VCaP (cell line): ENCODE measurements at regions not wholly inside any gene's neighbourhood (a gene's known extent, or its start where the extent isn't known, plus 50 kb on each side); places are given as distances from the start of the nearest gene placed in this dataset.
"Not testable (repeated sequence)": the region's sequence is repeated elsewhere in the genome, so short reads cannot be mapped to it uniquely, and the experiment has no call there.

Source experiments
- H3K27ac ChIP-seq: fragments of 450-650 bp; 2 replicates; pipeline ENCODE4 v1.5.1; 2017
- TF ChIP-seq, protein P1 (sequence below): fragments of 450-650 bp; conservative IDR thresholded peaks from 2 replicates; pipeline ENCODE4 v1.5.1; 2017; ENCODE audit warnings: mild to moderate bottlenecking, moderate library complexity

DNA sequence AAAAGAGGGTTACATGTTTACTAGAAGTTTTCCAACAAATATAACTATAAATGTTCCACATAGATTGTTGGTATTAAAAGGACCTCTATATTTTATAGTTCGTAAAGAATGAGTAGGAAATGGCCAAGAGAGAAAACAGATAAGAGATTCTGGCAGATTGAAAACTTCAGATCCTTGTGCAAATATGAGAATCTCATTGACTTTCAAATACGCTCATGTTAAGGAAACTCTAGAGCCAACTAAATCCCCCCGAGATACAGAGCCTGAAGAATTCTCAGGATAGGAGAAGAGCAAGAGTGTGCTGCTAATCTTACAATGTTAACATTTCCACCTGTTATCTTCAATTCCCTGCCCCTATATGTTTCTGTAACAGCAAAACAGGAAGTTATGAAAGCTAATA is 159.0 kb upstream of the OR13F1 start:
- H3K27ac ChIP-seq, result no peak overlapping the region
- TF ChIP-seq, protein P1, sequence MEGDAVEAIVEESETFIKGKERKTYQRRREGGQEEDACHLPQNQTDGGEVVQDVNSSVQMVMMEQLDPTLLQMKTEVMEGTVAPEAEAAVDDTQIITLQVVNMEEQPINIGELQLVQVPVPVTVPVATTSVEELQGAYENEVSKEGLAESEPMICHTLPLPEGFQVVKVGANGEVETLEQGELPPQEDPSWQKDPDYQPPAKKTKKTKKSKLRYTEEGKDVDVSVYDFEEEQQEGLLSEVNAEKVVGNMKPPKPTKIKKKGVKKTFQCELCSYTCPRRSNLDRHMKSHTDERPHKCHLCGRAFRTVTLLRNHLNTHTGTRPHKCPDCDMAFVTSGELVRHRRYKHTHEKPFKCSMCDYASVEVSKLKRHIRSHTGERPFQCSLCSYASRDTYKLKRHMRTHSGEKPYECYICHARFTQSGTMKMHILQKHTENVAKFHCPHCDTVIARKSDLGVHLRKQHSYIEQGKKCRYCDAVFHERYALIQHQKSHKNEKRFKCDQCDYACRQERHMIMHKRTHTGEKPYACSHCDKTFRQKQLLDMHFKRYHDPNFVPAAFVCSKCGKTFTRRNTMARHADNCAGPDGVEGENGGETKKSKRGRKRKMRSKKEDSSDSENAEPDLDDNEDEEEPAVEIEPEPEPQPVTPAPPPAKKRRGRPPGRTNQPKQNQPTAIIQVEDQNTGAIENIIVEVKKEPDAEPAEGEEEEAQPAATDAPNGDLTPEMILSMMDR, result no peak

DNA sequence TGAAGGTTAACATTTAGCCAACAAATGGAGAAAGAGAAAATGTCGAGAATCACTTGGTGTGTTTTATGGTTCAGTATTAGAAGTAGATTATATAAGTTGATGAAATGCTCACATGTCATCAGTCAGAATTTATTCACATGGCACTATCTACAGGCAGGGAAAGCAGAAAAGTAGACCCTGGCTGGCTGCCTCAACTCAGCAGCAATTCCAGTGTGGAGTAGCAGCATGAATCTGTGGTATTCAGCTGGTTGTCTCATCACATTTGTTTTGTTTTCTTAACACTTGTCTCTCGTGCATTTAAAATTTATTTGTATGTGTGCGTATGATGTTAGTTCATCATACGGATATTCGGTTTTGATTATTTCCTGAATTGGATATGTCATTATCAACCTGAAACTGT is 153.5 kb upstream of the OR13F1 start:
- H3K27ac ChIP-seq, result no peak overlapping the region
- TF ChIP-seq, protein P1, result no peak

DNA sequence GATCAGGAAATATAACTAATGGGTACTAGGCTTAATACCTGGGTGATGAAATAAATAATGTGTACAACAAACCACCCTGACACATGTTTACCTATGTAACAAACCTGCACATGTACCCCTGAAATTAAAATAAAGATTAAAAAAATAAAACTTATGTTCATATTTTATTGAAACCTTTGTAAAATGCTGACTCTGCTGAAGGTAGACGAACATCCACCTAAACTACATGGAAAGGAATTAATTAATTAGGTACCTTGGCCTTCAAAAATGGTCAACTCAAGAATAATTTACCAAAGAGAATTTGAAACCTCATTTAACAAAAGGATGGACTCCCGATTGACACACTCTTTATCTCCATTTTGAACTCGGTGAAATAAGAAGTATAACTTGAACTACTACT is 152.3 kb upstream of the OR13F1 start:
- TF ChIP-seq, protein P1, result no peak
- no peak overlapping the region for H3K27ac ChIP-seq

DNA sequence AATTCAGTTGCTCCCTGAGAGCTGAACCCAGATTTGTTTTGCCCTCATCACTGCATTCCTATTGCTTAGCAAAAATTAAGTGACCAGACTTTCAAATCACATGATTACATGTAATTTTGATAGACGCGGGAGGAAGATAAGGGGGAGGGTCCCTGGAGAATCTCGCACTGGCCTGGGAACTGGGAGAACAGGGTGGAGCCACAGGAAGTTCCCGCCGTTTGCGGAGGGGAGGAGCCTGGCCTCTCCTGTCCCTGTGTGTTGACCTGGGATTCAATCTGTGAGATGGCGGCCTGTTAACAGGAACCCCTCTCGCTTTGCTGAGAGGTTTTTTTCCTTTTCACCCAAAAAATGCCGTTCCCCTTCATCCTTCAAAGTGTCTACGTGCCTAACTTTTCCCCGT is 142.9 kb upstream of the OR13F1 start:
- TF ChIP-seq, protein P1, result no peak
- H3K27ac ChIP-seq, result no peak overlapping the region

DNA sequence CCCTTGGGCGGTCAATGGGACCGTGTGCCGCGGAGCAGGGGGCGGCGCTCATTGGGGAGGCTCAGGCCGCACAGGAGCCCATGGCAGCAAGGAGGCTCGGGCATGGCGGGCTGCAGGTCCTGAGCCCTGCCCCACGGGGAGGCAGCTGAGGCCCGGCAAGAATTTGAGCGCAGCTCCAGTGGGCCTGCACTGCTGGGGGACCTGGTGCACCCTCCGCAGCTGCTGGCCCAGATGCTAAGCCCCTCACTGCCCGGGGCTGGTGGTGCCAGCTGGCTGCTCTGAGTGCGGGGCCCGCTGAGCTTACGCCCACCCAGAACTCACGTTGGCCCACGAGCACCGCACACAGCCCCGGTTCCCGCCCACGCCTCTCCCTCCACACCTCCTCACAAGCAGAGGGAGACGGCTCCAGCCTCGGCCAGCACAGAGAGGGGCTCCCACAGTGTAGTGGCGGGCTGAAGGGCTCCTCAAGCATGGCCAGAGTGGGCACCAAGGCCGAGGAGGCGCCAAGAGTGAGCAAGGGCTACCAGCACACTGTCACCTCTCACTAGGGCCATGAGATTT is 141.1 kb upstream of the OR13F1 start:
- H3K27ac ChIP-seq, result no peak overlapping the region
- TF ChIP-seq, protein P1, result no peak

DNA sequence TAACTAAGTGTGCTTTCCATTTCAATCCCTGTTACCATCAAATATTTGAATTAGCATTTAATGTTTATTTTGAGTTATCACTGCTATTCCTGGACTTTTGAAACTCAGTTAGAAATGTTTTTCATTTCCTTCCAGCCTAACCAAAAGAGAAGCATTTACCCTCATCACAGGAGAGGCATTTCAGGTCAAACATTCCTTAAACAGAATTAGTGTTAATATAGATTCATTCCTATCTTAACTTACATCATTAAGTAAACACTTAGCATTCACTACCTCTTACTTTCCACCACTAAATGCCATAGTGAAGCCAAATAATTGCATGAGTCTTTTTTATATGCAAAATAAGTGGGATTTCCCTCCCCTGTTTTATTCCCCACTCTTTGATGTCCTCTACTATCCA is 136.6 kb upstream of the OR13F1 start:
- no peak overlapping the region for H3K27ac ChIP-seq
- TF ChIP-seq, protein P1, result no peak

DNA sequence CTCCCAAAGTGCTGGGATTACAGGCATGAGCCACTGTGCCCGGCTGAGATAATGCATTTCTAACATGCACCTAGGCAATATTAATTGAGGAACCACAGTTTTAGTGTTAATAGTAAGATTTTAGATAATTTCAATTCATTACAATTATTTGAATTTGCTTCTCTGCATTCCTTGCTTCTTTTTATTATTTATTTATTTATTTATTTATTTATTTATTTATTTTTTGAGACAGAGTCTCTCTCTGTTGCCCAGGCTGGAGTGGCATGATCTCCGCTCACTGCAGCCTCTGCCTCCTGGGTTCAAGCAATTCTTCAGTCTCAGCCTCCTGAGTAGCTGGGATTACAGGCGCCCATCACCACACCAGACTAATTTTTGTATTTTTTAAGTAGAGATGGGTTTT is 135.7 kb upstream of the OR13F1 start:
- H3K27ac ChIP-seq, result not testable (repeated sequence)

DNA sequence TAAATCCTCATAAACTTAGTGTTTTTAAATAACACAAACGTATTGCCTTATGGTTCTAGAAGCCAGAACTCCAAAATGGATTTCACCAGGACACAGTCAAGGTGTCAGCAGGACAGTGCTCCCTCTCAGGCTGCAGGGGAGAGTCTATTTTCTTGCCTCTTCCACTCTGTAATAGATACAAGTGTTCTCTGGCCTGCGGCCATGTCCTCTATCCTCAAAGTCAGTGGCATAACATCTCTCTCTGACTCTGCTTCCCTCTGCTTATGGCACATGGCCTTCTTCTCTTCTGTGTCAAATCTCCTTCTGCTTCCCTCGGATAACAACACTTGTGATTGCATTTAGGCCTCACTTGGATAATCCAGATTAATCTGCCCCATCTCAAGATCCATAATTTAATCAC is 129.4 kb upstream of the OR13F1 start:
- TF ChIP-seq, protein P1, result no peak
- H3K27ac ChIP-seq, result no peak overlapping the region
